ENCODE measurements at regions not wholly inside any gene's neighbourhood (a gene's known extent, or its start where the extent isn't known, plus 50 kb on each side); places are given as distances from the start of the nearest gene placed in this dataset.

DNA sequence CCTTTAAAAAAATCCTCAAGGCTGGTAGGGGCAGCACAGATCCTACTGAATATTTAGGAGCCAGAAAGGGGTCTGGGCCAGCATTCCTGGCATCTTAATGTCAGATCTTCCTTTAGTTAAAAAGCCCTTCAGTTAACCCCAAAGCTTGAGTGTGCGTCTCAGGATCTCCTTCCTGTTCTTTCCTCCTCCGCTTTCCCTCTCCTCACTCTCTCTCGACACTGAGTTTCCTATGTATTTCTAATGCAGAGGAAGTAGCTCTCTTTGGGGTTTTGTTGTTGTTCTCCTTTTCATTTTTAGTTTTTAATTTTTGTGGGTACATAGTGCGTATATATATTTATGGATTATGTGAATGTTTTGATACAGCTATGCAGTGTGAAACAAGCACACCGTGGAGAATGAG is 109.9 kb upstream of the COPS8 start:
- TF ChIP-seq CTCF (IDR thresholded peaks at IDR 0.05) (no peak), POLR2A (IDR thresholded peaks at IDR 0.05) (no peak), POLR2AphosphoS5 (IDR thresholded peaks at IDR 0.05) (no peak), EP300 (IDR thresholded peaks at IDR 0.05; ENCODE audit: low read depth) (no peak)
